NB4 (cell line): ENCODE measurements at regions not wholly inside any gene's neighbourhood (a gene's known extent, or its start where the extent isn't known, plus 50 kb on each side); places are given as distances from the start of the nearest gene placed in this dataset.

Experiments
- MYC ChIP-seq: IDR thresholded peaks from 2 replicates; pipeline ENCODE4 v1.6.1; 2011; ENCODE audit warnings: low read depth, low read length
- POLR2A ChIP-seq: IDR thresholded peaks from 2 replicates; pipeline ENCODE4 v1.6.1; 2011; ENCODE audit warnings: mild to moderate bottlenecking; ENCODE audit not compliant: insufficient read length; ENCODE audit errors: extremely low read depth

DNA sequence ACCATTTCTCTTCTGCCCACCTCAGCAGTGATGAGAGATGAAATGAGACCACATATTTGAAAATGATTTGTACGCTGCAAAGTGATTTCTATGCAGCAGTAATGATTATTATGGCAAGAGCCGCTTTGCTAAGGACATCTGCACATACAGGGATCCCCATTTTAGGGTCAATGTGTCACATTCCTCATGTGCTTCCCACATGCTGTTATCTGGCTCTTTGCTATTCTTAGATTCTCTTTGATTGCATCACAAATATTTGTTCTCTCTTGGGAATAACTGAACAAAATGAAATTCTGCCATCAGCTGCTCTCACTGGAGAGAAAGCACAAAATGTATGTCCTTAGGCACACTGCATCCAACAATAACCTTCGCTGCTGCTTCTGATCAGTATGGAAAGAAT, 209.5 kb upstream of the IPO5 start:
- TF ChIP-seq POLR2A (no peak), MYC (no peak)
